Fibroblast of the aortic adventitia (primary cell): ENCODE measurements at regions not wholly inside any gene's neighbourhood (a gene's known extent, or its start where the extent isn't known, plus 50 kb on each side); places are given as distances from the start of the nearest gene placed in this dataset.

Experiments used
- DNase-seq: peaks from one replicate; pipeline ENCODE4 v3.0.0-alpha.2; 2010; ENCODE audit warnings: low read depth
- H3K4me3 ChIP-seq: 2 replicates; pipeline ENCODE4 v1.5.1; 2011; ENCODE audit warnings: low read depth, mild to moderate bottlenecking, control low read depth, low read length, moderate library complexity
- TF ChIP-seq, protein P1 (sequence below): IDR thresholded peaks from 2 replicates; pipeline ENCODE4 v1.5.1; 2011; ENCODE audit warnings: mild to moderate bottlenecking, low read length, control low read depth, inconsistent platforms; ENCODE audit not compliant: insufficient read depth

DNA sequence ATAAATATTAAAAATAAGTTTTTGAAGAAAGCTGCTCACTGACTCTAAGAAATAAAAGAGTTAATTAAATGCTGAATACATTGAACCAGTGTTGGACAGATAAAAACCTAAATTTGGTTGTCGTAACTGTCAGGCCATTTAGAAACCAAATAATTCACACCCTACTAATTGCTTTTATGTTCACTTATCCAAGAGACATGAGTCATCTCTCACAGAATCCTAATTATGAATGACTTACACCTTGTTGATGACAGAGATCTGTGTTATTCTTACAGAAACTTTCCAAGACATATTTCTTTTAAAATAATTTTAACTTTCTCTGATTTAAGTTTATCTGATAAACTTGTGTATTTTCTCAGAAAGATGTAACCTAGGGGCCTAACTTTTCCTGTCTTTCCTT, 250.7 kb downstream of the IKZF2 start:
- TF ChIP-seq, protein P1, sequence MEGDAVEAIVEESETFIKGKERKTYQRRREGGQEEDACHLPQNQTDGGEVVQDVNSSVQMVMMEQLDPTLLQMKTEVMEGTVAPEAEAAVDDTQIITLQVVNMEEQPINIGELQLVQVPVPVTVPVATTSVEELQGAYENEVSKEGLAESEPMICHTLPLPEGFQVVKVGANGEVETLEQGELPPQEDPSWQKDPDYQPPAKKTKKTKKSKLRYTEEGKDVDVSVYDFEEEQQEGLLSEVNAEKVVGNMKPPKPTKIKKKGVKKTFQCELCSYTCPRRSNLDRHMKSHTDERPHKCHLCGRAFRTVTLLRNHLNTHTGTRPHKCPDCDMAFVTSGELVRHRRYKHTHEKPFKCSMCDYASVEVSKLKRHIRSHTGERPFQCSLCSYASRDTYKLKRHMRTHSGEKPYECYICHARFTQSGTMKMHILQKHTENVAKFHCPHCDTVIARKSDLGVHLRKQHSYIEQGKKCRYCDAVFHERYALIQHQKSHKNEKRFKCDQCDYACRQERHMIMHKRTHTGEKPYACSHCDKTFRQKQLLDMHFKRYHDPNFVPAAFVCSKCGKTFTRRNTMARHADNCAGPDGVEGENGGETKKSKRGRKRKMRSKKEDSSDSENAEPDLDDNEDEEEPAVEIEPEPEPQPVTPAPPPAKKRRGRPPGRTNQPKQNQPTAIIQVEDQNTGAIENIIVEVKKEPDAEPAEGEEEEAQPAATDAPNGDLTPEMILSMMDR = no peak
- DNase-seq = no peak
- H3K4me3 ChIP-seq = no peak overlapping the region

DNA sequence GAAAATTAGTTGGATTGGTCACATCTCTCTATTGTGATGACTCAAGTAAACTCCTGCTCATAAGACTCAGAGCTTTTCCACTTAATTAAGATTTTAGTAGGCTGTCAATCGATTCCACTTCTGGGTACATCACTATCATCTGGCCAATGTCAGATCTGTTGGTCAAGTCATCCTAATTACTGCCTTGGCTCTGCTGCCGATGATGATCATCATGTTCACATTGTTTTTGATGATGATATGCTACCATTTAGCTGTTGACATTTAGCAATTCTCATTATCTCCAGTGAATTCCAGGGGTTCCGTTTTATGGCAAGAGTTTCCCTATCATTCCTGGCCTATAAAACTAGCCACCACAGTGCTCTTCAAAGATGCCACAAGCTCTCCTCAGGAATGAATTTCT, 253.4 kb downstream of the IKZF2 start:
- TF ChIP-seq, protein P1 = no peak

DNA sequence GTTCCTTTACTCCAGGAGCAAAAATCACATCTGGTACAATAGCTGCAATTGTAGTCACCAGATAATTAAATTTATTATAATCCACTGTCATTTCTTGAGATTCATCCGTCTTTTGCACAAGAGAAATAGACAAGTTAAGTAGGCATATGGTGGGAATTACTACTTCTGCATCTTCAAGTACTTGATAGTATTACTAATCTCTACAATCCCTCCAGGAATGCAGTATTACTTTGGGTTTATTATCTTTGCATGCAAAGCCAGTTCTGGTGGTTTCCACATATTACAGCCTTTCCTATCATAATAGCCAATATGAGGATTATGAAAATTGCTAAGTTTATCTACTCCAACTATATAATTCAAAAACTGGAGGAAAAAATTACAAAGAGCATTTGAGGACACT, 254.1 kb downstream of the IKZF2 start:
- TF ChIP-seq, protein P1 = no peak
- H3K4me3 ChIP-seq = no peak overlapping the region
- peak; percentile 28 for DNase-seq

More for the DNA sequence above, 253.4 kb downstream of the IKZF2 start:
- no peak overlapping the region for H3K4me3 ChIP-seq
- DNase-seq = no peak

DNA sequence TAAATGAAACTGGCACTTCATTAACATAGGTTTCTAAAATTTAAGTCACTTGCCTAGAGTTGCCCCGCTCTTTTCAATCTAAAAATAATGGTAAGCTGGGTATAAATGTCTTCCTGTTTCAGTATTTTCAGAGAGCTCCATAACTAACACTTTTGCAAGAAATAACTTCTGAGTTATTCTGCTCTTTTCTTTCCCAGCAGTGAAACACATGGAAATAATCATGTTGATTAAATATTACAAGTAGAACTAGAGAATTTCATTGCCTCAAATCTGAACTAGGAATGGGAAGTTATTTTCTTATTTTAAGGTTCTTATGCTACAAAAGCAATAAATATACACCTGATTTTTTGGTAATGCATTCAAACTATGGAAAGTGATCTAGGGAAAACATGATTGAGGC, 257.4 kb downstream of the IKZF2 start:
- TF ChIP-seq, protein P1 = no peak
- DNase-seq = no peak

DNA sequence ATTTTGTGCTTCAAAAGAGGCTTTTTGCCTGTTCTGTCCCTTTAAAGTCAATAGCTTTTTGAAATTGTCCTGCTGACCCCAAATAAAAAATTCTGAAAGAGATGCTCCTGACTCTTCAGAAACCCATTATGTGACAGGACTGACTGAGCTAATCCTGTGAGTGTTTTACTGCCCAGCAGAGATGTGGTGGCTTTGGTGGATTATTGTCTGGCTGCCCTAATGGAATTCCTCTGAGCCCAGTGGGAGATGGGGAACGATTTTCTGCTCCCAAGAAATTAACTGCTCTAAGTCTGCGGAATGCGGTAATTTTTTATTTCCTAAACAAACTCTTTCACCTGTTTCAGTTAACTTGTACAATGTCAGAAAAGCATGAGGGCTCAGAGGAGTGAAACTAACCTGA, 258.2 kb downstream of the IKZF2 start:
- H3K4me3 ChIP-seq = no peak overlapping the region
- no peak for DNase-seq
- TF ChIP-seq, protein P1 = no peak

More for the DNA sequence above, 257.4 kb downstream of the IKZF2 start:
- no peak overlapping the region for H3K4me3 ChIP-seq

DNA sequence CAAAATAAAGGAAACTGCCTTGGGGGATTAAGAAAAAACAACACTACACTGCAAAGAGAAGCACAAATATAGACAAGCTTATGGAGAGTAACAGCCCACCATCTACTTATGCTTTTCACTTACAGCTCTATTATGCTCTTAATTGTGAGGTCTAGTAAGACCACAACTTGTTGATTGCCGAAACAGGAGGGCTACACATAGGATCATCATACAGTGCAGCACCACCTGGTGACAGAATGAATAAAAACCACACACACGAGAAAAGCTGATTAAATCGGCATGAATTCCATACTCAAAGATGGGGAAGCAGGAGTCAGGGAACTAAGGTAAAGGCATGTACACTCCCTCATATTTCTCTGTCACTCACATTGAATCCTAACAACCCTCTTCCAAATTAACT, 259.2 kb downstream of the IKZF2 start:
- peak; percentile 72 for DNase-seq
- TF ChIP-seq, protein P1 = peak; percentile 55
- no peak overlapping the region for H3K4me3 ChIP-seq

DNA sequence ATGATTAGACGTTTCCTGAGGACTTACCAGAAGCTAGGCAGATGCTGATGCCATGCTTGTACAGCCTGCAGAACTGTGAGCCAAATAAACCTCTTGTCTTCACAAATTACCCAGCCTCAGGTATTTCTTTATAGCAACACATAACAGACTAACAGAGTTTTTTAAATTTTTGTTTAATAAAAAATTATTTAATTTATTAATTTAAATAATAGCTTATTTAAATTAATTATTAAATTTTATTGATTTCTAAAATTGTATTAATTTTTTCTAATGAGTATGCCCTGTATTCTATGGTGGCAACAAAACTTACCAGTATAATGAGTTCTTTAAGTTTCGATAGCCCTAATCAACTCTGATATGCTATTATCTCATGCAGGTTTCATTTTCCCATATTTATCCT, 259.8 kb downstream of the IKZF2 start:
- H3K4me3 ChIP-seq = no peak overlapping the region
- DNase-seq = no peak
- TF ChIP-seq, protein P1 = no peak
